ENCODE measurements at regions not wholly inside any gene's neighbourhood (a gene's known extent, or its start where the extent isn't known, plus 50 kb on each side); places are given as distances from the start of the nearest gene placed in this dataset.

DNA sequence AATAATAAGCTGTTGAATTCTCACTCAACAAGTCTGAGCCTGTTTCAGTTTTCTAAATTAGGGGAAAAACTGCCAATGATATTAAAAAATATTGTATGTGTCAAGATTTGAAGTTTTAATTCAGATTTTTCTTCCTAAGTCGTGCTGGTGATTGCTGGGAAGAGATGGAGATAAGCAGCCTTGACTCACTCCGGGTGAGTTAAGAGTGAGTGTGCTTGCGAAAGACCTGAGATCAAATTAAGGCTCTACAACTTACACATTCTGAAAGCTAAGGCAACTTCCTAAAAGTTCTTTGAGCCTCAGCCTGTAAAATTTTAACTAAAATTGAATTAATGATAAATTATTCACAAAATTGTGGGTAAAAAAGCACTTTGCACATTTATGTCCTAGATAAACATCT is 1441.2 kb downstream of the PCDH7 start:
- TF ChIP-seq ZFP3 (CRISPR knock-in tag; IDR thresholded peaks at IDR 0.05): no peak
- no peak for TF ChIP-seq ZNF8 (CRISPR knock-in tag; IDR thresholded peaks at IDR 0.05)
- no peak for TF ChIP-seq ZC3H10 (CRISPR knock-in tag; IDR thresholded peaks at IDR 0.05)
- no peak for TF ChIP-seq BACH2 (CRISPR knock-in tag; IDR thresholded peaks at IDR 0.05; ENCODE audit: borderline replicate concordance)
- no peak for TF ChIP-seq TCF4 (CRISPR knock-in tag; IDR thresholded peaks at IDR 0.05; ENCODE audit: borderline replicate concordance)
- TF ChIP-seq, protein P1, sequence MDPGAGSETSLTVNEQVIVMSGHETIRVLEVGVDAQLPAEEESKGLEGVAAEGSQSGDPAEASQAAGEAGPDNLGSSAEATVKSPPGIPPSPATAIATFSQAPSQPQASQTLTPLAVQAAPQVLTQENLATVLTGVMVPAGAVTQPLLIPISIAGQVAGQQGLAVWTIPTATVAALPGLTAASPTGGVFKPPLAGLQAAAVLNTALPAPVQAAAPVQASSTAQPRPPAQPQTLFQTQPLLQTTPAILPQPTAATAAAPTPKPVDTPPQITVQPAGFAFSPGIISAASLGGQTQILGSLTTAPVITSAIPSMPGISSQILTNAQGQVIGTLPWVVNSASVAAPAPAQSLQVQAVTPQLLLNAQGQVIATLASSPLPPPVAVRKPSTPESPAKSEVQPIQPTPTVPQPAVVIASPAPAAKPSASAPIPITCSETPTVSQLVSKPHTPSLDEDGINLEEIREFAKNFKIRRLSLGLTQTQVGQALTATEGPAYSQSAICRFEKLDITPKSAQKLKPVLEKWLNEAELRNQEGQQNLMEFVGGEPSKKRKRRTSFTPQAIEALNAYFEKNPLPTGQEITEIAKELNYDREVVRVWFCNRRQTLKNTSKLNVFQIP (CRISPR knock-in tag; IDR thresholded peaks at IDR 0.05; ENCODE audit: borderline replicate concordance, low read depth): no peak
- no peak for TF ChIP-seq ZNF565 (CRISPR knock-in tag; conservative IDR thresholded peaks at IDR 0.05; ENCODE audit: low read depth)
- TF ChIP-seq TOX (CRISPR knock-in tag; IDR thresholded peaks at IDR 0.05; ENCODE audit: borderline replicate concordance): no peak
- no peak for TF ChIP-seq ESRRG (CRISPR knock-in tag; IDR thresholded peaks at IDR 0.05)
- no peak for TF ChIP-seq OSR1 (CRISPR knock-in tag; IDR thresholded peaks at IDR 0.05)
- TF ChIP-seq RARB (CRISPR knock-in tag; IDR thresholded peaks at IDR 0.05): no peak
- TF ChIP-seq ZFP30 (CRISPR knock-in tag; IDR thresholded peaks at IDR 0.05): no peak
- no peak for TF ChIP-seq ISL1 (CRISPR knock-in tag; IDR thresholded peaks at IDR 0.05)
- TF ChIP-seq PATZ1 (CRISPR knock-in tag; IDR thresholded peaks at IDR 0.05; ENCODE audit: borderline replicate concordance): no peak
- TF ChIP-seq, protein P2, sequence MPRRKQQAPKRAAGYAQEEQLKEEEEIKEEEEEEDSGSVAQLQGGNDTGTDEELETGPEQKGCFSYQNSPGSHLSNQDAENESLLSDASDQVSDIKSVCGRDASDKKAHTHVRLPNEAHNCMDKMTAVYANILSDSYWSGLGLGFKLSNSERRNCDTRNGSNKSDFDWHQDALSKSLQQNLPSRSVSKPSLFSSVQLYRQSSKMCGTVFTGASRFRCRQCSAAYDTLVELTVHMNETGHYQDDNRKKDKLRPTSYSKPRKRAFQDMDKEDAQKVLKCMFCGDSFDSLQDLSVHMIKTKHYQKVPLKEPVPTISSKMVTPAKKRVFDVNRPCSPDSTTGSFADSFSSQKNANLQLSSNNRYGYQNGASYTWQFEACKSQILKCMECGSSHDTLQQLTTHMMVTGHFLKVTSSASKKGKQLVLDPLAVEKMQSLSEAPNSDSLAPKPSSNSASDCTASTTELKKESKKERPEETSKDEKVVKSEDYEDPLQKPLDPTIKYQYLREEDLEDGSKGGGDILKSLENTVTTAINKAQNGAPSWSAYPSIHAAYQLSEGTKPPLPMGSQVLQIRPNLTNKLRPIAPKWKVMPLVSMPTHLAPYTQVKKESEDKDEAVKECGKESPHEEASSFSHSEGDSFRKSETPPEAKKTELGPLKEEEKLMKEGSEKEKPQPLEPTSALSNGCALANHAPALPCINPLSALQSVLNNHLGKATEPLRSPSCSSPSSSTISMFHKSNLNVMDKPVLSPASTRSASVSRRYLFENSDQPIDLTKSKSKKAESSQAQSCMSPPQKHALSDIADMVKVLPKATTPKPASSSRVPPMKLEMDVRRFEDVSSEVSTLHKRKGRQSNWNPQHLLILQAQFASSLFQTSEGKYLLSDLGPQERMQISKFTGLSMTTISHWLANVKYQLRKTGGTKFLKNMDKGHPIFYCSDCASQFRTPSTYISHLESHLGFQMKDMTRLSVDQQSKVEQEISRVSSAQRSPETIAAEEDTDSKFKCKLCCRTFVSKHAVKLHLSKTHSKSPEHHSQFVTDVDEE (CRISPR knock-in tag; IDR thresholded peaks at IDR 0.05): no peak
- no peak for TF ChIP-seq CSDC2 (CRISPR knock-in tag; IDR thresholded peaks at IDR 0.05)
- no peak for TF ChIP-seq CSRNP3 (CRISPR knock-in tag; IDR thresholded peaks at IDR 0.05)
- TF ChIP-seq ZNF70 (CRISPR knock-in tag; IDR thresholded peaks at IDR 0.05): no peak
- TF ChIP-seq GLIS3 (CRISPR knock-in tag; IDR thresholded peaks at IDR 0.05): no peak
- no peak for ATAC-seq

- ATAC-seq: no peak
- TF ChIP-seq GLIS3 (CRISPR knock-in tag; IDR thresholded peaks at IDR 0.05) (no peak), TOX (CRISPR knock-in tag; IDR thresholded peaks at IDR 0.05; ENCODE audit: borderline replicate concordance) (no peak), BACH2 (CRISPR knock-in tag; IDR thresholded peaks at IDR 0.05; ENCODE audit: borderline replicate concordance) (no peak)
Observed at GRCh38 chr4:32163125-32163524, 1443.0 kb downstream of the PCDH7 start.

DNA sequence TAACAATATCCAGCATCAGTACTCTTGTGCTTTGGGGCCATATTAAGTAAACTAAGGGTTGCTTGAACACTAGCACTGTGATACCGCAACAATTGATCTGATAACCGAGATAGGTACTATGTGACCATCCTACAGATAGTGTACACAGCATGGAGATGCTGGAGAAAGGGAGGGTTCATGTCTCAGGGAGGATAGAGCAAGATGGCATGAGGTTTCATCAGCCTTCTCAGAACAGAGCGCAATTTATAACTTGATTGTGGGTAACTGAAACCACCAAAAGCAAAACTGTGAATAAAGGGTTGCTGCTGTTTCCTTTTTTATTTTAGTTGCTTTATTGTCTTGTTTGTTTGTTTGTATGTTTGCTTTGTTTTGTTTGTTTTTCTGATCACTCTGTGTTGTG is 1449.7 kb downstream of the PCDH7 start:
- no peak for ATAC-seq
- no peak for TF ChIP-seq BACH2 (CRISPR knock-in tag; IDR thresholded peaks at IDR 0.05; ENCODE audit: borderline replicate concordance)
- no peak for TF ChIP-seq ZC3H10 (CRISPR knock-in tag; IDR thresholded peaks at IDR 0.05)
- TF ChIP-seq CREB5 (CRISPR knock-in tag; IDR thresholded peaks at IDR 0.05; ENCODE audit: low read depth): no peak
- no peak for TF ChIP-seq CSRNP3 (CRISPR knock-in tag; IDR thresholded peaks at IDR 0.05)
- no peak for TF ChIP-seq GLIS3 (CRISPR knock-in tag; IDR thresholded peaks at IDR 0.05)
- TF ChIP-seq ISL1 (CRISPR knock-in tag; IDR thresholded peaks at IDR 0.05): no peak
- TF ChIP-seq OSR1 (CRISPR knock-in tag; IDR thresholded peaks at IDR 0.05): no peak
- TF ChIP-seq PPARA (CRISPR knock-in tag; IDR thresholded peaks at IDR 0.05; ENCODE audit: borderline replicate concordance): no peak
- TF ChIP-seq RARB (CRISPR knock-in tag; IDR thresholded peaks at IDR 0.05): no peak
- no peak for TF ChIP-seq CSDC2 (CRISPR knock-in tag; IDR thresholded peaks at IDR 0.05)
- no peak for TF ChIP-seq ESRRG (CRISPR knock-in tag; IDR thresholded peaks at IDR 0.05)
- TF ChIP-seq ARNTL (CRISPR knock-in tag; IDR thresholded peaks at IDR 0.05; ENCODE audit: borderline replicate concordance, low read depth): no peak
- no peak for TF ChIP-seq ZNF8 (CRISPR knock-in tag; IDR thresholded peaks at IDR 0.05)
- TF ChIP-seq TOX (CRISPR knock-in tag; IDR thresholded peaks at IDR 0.05; ENCODE audit: borderline replicate concordance): no peak
- TF ChIP-seq, protein P1 (CRISPR knock-in tag; IDR thresholded peaks at IDR 0.05; ENCODE audit: borderline replicate concordance, low read depth): no peak
- no peak for TF ChIP-seq TCF4 (CRISPR knock-in tag; IDR thresholded peaks at IDR 0.05; ENCODE audit: borderline replicate concordance)

Data from SK-N-SH treated with all-trans-retinoic acid at 6 μM for 48 hours (cell line).